ENCODE measurements at regions not wholly inside any gene's neighbourhood (a gene's known extent, or its start where the extent isn't known, plus 50 kb on each side); places are given as distances from the start of the nearest gene placed in this dataset.

DNA sequence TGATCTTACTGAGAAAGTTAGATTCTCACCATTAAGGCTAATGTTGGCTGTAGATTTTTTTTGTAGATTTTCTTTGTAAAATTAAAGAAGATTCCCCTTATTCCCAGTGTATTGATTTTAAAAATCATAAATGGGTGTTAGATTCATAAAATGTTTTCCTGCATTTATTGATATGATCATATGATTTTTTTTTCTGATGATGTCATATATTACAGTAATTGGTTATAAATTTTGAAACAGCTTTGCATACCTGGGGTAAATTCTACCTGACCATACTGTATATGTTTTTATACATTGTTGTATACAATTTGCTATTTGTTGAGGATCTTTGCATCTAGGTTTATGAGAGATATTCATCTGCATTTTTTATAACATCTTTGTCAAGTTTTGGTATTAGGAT, 880.3 kb upstream of the GRIA3 start:
- TF ChIP-seq EP300 (IDR thresholded peaks at IDR 0.05; ENCODE audit: borderline replicate concordance) (no peak), USF1 (IDR thresholded peaks at IDR 0.05) (no peak), FOXM1 (IDR thresholded peaks at IDR 0.05; ENCODE audit: borderline replicate concordance, low read depth) (no peak)
- TF ChIP-seq, protein P1, sequence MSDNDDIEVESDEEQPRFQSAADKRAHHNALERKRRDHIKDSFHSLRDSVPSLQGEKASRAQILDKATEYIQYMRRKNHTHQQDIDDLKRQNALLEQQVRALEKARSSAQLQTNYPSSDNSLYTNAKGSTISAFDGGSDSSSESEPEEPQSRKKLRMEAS (IDR thresholded peaks at IDR 0.05) = no peak
